HepG2 (cell line): ENCODE measurements at regions not wholly inside any gene's neighbourhood (a gene's known extent, or its start where the extent isn't known, plus 50 kb on each side); places are given as distances from the start of the nearest gene placed in this dataset.

Source experiments
- ATAC-seq: fragments of 200-7000 bp; cut with Tn5 transposase; 3 replicates; pipeline ENCODE4 v1.9.1; 2020; ENCODE audit warnings: mild to moderate bottlenecking, moderate library complexity
- BruUV-seq: library from RNA; stranded (reverse); fragments of 400-500 nt; replicated peaks from 2 replicates; lab custom pipeline; 2021; lab: Mats Ljungman, UMichigan
- CTCF ChIA-PET: fragments of 300-600 bp; formaldehyde crosslinking; extraction: SDS; loops from one replicate; lab custom pipeline; 2021; ENCODE audit warnings: low total read pairs, inconsistent platforms, low intra/inter-chr PET ratio; lab: Yijun Ruan, JAX
- POLR2A ChIA-PET: fragments of 350-600 bp; sonication (Branson Sonifier 250); formaldehyde crosslinking; loops from one replicate; lab custom pipeline; 2020; ENCODE audit warnings: antibody characterized with exemption, inconsistent platforms; lab: Yijun Ruan, JAX
- DNase-seq: peaks from one replicate; pipeline ENCODE4 v3.0.0-alpha.2; 2015; ENCODE audit warnings: low spot score
- FAIRE-seq: peaks from 3 replicates; lab custom pipeline; 2011; peaks lifted over from hg19 to GRCh38; lab: Jason Lieb, UNC
- H2AFZ ChIP-seq: one replicate; pipeline ENCODE4 v1.6.1; 2011; ENCODE audit warnings: low read length, inconsistent platforms
- H3K27ac ChIP-seq: fragments of 300-600 bp; 3 replicates; pipeline ENCODE4 v1.8.0; 2011; ENCODE audit warnings: mixed run types, mild to moderate bottlenecking, mixed read lengths, low read length, inconsistent platforms; ENCODE audit not compliant: insufficient read depth; ENCODE audit errors: extremely low read length
- H3K27me3 ChIP-seq, 2 experiments: fragments of 200-600 bp in 1 of 2; 2 replicates in 1 of 2; 3 replicates in 1 of 2; pipeline versions ENCODE4 v1.6.0 to v1.8.0; 2011; ENCODE audit warnings: low read length in 2 of 2, mild to moderate bottlenecking in 2 of 2, moderate library complexity in 2 of 2, inconsistent platforms in 1 of 2; ENCODE audit not compliant: insufficient read depth in 2 of 2, control insufficient read depth in 1 of 2
- H3K36me3 ChIP-seq, 2 experiments: fragments of 200-600 bp in 1 of 2; replicated peaks in 1 of 2; 2 replicates in 1 of 2; 3 replicates in 1 of 2; pipeline versions ENCODE4 v1.5.1 to v1.8.0; 2011; ENCODE audit warnings: low read length in 2 of 2, inconsistent platforms in 1 of 2; ENCODE audit not compliant: insufficient read depth in 2 of 2, control insufficient read depth in 1 of 2
- H3K4me1 ChIP-seq: 2 replicates; pipeline ENCODE4 v1.5.1; 2012; ENCODE audit warnings: low read length, inconsistent platforms; ENCODE audit not compliant: insufficient read depth
- H3K4me2 ChIP-seq: 2 replicates; pipeline ENCODE4 v1.6.0; 2011; ENCODE audit warnings: low read depth, low read length, inconsistent platforms
- H3K4me3 ChIP-seq, 3 experiments: fragments of 200-600 bp in 1 of 3; sonication (generic), shearing (Covaris generic) in 1 of 3; replicated peaks in 1 of 3; 2 replicates each; pipeline ENCODE4 v1.5.1; 2011 to 2016; ENCODE audit warnings: low read length in 3 of 3, inconsistent platforms in 2 of 3, low read depth in 2 of 3, mild to moderate bottlenecking in 2 of 3, control low read depth in 1 of 3, mixed read lengths in 1 of 3; ENCODE audit not compliant: insufficient read depth in 1 of 3
- H3K79me2 ChIP-seq: one replicate; pipeline ENCODE4 v1.6.1; 2011; ENCODE audit warnings: low read length, inconsistent platforms; ENCODE audit not compliant: insufficient read depth
- H3K9ac ChIP-seq: 2 replicates; pipeline ENCODE4 v1.6.0; 2011; ENCODE audit warnings: mild to moderate bottlenecking, low read depth, low read length, inconsistent platforms; ENCODE audit not compliant: insufficient read depth
- H3K9me3 ChIP-seq: 2 replicates; pipeline ENCODE4 v1.5.1; 2012; ENCODE audit warnings: mild to moderate bottlenecking, low read length
- H4K20me1 ChIP-seq: 2 replicates; pipeline ENCODE4 v1.6.0; 2011; ENCODE audit warnings: inconsistent platforms, mild to moderate bottlenecking, low read length, moderate library complexity; ENCODE audit not compliant: insufficient read depth
- BRCA1 ChIP-seq: sonication (generic); formaldehyde crosslinking; IDR thresholded peaks from 2 replicates; pipeline ENCODE4 v1.4.0; 2020; ENCODE audit warnings: missing genetic modification reagents
- CEBPB ChIP-seq: IDR thresholded peaks from 2 replicates; pipeline ENCODE4 v1.6.1; 2011; ENCODE audit warnings: low read depth, low read length, improper control_type of control experiment, borderline replicate concordance
- DNMT1 ChIP-seq: sonication (generic); formaldehyde crosslinking; IDR thresholded peaks from 2 replicates; pipeline ENCODE4 v1.5.1; 2020; ENCODE audit warnings: mild to moderate bottlenecking, missing genetic modification reagents
- ETS1 ChIP-seq: sonication (generic); formaldehyde crosslinking; IDR thresholded peaks from 2 replicates; pipeline ENCODE4 v1.4.0; 2020; ENCODE audit warnings: missing genetic modification reagents
- HDAC2 ChIP-seq: sonication (generic); formaldehyde crosslinking; IDR thresholded peaks from 2 replicates; pipeline ENCODE4 v1.4.0; 2020; ENCODE audit warnings: missing genetic modification reagents
- MAZ ChIP-seq, 2 experiments: sonication (generic) in 1 of 2; formaldehyde crosslinking in 1 of 2; IDR thresholded peaks; 2 replicates each; pipeline versions ENCODE4 v1.5.0 to v1.6.1; 2012 to 2020; ENCODE audit warnings: low read depth in 2 of 2, mild to moderate bottlenecking in 2 of 2, borderline replicate concordance in 1 of 2, improper control_type of control experiment in 1 of 2, low read length in 1 of 2, missing genetic modification reagents in 1 of 2, moderate library complexity in 1 of 2
- PHB2 ChIP-seq: fragments of 450-650 bp; IDR thresholded peaks from 2 replicates; pipeline ENCODE4 v1.6.1; 2018; ENCODE audit not compliant: partially characterized antibody
- SUZ12 ChIP-seq: fragments of 150-350 bp; IDR thresholded peaks from 2 replicates; pipeline ENCODE4 v1.6.1; 2014; ENCODE audit warnings: low read depth, low read length
- ZKSCAN8 ChIP-seq: IDR thresholded peaks from 2 replicates; pipeline ENCODE4 v1.6.1; 2016; ENCODE audit warnings: borderline replicate concordance, missing genetic modification reagents, missing compliant biosample characterization
- ZNF292 ChIP-seq: sonication (generic); formaldehyde crosslinking; IDR thresholded peaks from 2 replicates; pipeline ENCODE4 v1.8.1; 2022; ENCODE audit warnings: mild to moderate bottlenecking, low read depth, missing genetic modification reagents, borderline replicate concordance
- WGBS: methylation state at CpG from one replicate; pipeline ENCODE4 v1.1.6; 2017; ENCODE audit warnings: low lambda C conversion rate; 5-methylcytosine and 5-hydroxymethylcytosine counted together
- in situ Hi-C: cut with HindIII; loops from 2 replicates; pipeline ENCODE4 v1.10.0; 2017; ENCODE audit warnings: low pct_unique_long_range_greater_than_20kb; ENCODE audit not compliant: extremely low pct_ligation_motif_present
- intact Hi-C: fragments of 100-400 bp; cut with micrococcal nuclease; formaldehyde crosslinking; loops from one replicate; pipeline ENCODE4 v1.10.0; 2022; ENCODE audit not compliant: unreplicated experiment
- TF ChIP-seq, protein P1 (sequence below): sonication (generic); formaldehyde crosslinking; IDR thresholded peaks from 2 replicates; pipeline ENCODE4 v1.9.0; 2021; ENCODE audit warnings: missing genetic modification reagents, borderline replicate concordance
- TF ChIP-seq, protein P2 (sequence below): sonication (generic); formaldehyde crosslinking; IDR thresholded peaks from 2 replicates; pipeline ENCODE4 v1.4.0; 2020; ENCODE audit warnings: missing genetic modification reagents
- TF ChIP-seq, protein P3 (sequence below): sonication (generic); formaldehyde crosslinking; conservative IDR thresholded peaks from 2 replicates; pipeline ENCODE4 v1.4.0; 2020; ENCODE audit warnings: missing genetic modification reagents

DNA sequence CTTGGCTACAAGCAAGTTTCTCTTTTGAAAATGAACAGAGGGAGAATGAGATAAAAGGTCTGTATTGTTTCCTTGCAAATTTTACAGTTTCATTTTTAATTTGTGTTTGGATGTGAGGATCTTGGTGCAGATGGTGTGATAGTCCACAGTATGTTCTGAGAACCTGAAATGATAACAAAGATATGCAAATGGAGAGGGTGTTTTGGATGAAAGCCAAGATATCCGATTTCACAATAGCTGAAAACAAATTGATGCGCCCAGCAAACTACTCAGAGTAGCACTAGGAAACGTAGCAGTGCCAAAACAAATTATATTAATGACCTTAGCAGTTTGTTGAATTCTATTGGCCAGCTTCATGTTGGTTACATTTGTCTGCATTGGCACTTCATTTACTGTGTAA lies 683.5 kb downstream of the TMEM182 start:
- no peaks in the 10 kb centered on the region for H3K79me2 ChIP-seq
- intact Hi-C loops (no loop called here), in situ Hi-C loops (no loop called here)
- H3K27ac ChIP-seq: no peak overlapping the region
- H3K27me3 ChIP-seq: no peaks in the 10 kb centered on the region
- H3K9ac ChIP-seq: no peak overlapping the region
- no peak for DNase-seq
- H3K36me3 ChIP-seq: no peaks in the 10 kb centered on the region
- no peaks in the 10 kb centered on the region for H3K9me3 ChIP-seq
- no peak overlapping the region for H3K4me2 ChIP-seq
- H2AFZ ChIP-seq: no peak overlapping the region
- CTCF ChIA-PET: no interaction called here
- H4K20me1 ChIP-seq: no peaks in the 10 kb centered on the region
- 4% methylated on average over 3 of the region's 3 CpGs for WGBS
- no peak for FAIRE-seq
- no peak overlapping the region for H3K4me3 ChIP-seq
- TF ChIP-seq HDAC2 (CRISPR knock-in tag) (no peak), CEBPB (peak; percentile 61)
- TF ChIP-seq, protein P1, sequence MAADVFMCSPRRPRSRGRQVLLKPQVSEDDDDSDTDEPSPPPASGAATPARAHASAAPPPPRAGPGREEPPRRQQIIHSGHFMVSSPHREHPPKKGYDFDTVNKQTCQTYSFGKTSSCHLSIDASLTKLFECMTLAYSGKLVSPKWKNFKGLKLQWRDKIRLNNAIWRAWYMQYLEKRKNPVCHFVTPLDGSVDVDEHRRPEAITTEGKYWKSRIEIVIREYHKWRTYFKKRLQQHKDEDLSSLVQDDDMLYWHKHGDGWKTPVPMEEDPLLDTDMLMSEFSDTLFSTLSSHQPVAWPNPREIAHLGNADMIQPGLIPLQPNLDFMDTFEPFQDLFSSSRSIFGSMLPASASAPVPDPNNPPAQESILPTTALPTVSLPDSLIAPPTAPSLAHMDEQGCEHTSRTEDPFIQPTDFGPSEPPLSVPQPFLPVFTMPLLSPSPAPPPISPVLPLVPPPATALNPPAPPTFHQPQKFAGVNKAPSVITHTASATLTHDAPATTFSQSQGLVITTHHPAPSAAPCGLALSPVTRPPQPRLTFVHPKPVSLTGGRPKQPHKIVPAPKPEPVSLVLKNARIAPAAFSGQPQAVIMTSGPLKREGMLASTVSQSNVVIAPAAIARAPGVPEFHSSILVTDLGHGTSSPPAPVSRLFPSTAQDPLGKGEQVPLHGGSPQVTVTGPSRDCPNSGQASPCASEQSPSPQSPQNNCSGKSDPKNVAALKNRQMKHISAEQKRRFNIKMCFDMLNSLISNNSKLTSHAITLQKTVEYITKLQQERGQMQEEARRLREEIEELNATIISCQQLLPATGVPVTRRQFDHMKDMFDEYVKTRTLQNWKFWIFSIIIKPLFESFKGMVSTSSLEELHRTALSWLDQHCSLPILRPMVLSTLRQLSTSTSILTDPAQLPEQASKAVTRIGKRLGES (CRISPR knock-in tag): no peak
- ATAC-seq: no peak
- POLR2A ChIA-PET: no interaction called here
- no peaks in the 10 kb centered on the region for H3K4me1 ChIP-seq
- no TSS peak for BruUV-seq

GRCh38 chr2:103448495-103448894 lies 686.7 kb downstream of the TMEM182 start:
- no peaks in the 10 kb centered on the region for H3K36me3 ChIP-seq
- FAIRE-seq (no peak), DNase-seq (no peak), ATAC-seq (no peak)
- CTCF ChIA-PET: no interaction called here
- H2AFZ ChIP-seq: no peak overlapping the region
- no peak overlapping the region for H3K4me2 ChIP-seq
- no peaks in the 10 kb centered on the region for H4K20me1 ChIP-seq
- no peaks in the 10 kb centered on the region for H3K79me2 ChIP-seq
- no peaks in the 10 kb centered on the region for H3K27me3 ChIP-seq
- intact Hi-C loops: no loop called here
- POLR2A ChIA-PET: no interaction called here
- no peak overlapping the region for H3K9ac ChIP-seq
- H3K27ac ChIP-seq: no peak overlapping the region
- no peak overlapping the region for H3K4me3 ChIP-seq
- H3K4me1 ChIP-seq: no peaks in the 10 kb centered on the region
- BruUV-seq: no TSS peak
- 2% methylated on average over 4 of the region's 4 CpGs for WGBS
- in situ Hi-C loops: no loop called here
- H3K9me3 ChIP-seq: no peaks in the 10 kb centered on the region
- TF ChIP-seq ETS1 (CRISPR knock-in tag) (no peak), ZNF292 (CRISPR knock-in tag) (no peak), MAZ (IDR thresholded peaks at IDR 0.05; ENCODE audit: borderline replicate concordance, low read depth, low read length) (no peak), MAZ (CRISPR knock-in tag; IDR thresholded peaks at IDR 0.05; ENCODE audit: low read depth) (no peak), PHB2 (no peak), DNMT1 (CRISPR knock-in tag) (no peak), BRCA1 (CRISPR knock-in tag) (no peak), ZKSCAN8 (CRISPR knock-in tag) (no peak), SUZ12 (no peak)
- TF ChIP-seq, protein P2, sequence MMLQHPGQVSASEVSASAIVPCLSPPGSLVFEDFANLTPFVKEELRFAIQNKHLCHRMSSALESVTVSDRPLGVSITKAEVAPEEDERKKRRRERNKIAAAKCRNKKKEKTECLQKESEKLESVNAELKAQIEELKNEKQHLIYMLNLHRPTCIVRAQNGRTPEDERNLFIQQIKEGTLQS (CRISPR knock-in tag): no peak
- TF ChIP-seq, protein P3, sequence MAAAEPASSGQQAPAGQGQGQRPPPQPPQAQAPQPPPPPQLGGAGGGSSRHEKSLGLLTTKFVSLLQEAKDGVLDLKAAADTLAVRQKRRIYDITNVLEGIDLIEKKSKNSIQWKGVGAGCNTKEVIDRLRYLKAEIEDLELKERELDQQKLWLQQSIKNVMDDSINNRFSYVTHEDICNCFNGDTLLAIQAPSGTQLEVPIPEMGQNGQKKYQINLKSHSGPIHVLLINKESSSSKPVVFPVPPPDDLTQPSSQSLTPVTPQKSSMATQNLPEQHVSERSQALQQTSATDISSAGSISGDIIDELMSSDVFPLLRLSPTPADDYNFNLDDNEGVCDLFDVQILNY (CRISPR knock-in tag): no peak
